H1 (cell line): ENCODE measurements at regions not wholly inside any gene's neighbourhood (a gene's known extent, or its start where the extent isn't known, plus 50 kb on each side); places are given as distances from the start of the nearest gene placed in this dataset.

Experiments
- GABPA ChIP-seq: IDR thresholded peaks from 2 replicates; pipeline ENCODE4 v1.6.1; 2011; ENCODE audit warnings: mild to moderate bottlenecking, low read length, moderate library complexity, borderline replicate concordance; ENCODE audit not compliant: insufficient read depth
- POLR2A ChIP-seq, 2 experiments: IDR thresholded peaks; 1 replicate in 1 of 2; 2 replicates in 1 of 2; pipeline ENCODE4 v1.6.1; 2011; ENCODE audit warnings: low read depth in 2 of 2, low read length in 2 of 2, mild to moderate bottlenecking in 2 of 2; ENCODE audit errors: control extremely low read depth in 1 of 2
- TF ChIP-seq, protein P1 (sequence below), 3 experiments: IDR thresholded peaks; 1 replicate in 2 of 3; 2 replicates in 1 of 3; pipeline versions ENCODE4 v1.5.1 to v1.6.1; 2011; ENCODE audit warnings: low read length in 3 of 3, mild to moderate bottlenecking in 3 of 3, inconsistent platforms in 2 of 3, low read depth in 1 of 3, moderate library complexity in 1 of 3; ENCODE audit not compliant: insufficient read depth in 1 of 3; ENCODE audit errors: control extremely low read depth in 1 of 3

DNA sequence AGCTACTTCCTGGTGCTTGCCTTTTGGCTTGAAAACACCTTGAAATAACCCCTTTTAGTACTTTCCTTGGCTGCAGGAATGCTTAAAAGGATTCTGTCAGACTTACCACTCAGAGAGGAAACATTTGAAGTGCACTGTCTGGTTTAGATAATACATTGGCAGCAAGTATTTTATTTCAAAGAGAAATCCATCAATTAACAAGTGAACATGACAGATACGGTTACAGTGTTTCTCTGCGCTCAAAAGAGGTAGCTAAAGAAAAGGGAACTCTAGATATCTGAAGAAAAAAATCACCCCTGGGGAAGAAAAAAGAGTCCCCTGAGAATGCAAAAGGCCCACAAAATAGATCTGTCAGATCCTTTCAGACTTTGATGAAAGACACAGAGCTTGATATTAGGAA, 421.9 kb downstream of the LRFN5 start:
- TF ChIP-seq, protein P1, sequence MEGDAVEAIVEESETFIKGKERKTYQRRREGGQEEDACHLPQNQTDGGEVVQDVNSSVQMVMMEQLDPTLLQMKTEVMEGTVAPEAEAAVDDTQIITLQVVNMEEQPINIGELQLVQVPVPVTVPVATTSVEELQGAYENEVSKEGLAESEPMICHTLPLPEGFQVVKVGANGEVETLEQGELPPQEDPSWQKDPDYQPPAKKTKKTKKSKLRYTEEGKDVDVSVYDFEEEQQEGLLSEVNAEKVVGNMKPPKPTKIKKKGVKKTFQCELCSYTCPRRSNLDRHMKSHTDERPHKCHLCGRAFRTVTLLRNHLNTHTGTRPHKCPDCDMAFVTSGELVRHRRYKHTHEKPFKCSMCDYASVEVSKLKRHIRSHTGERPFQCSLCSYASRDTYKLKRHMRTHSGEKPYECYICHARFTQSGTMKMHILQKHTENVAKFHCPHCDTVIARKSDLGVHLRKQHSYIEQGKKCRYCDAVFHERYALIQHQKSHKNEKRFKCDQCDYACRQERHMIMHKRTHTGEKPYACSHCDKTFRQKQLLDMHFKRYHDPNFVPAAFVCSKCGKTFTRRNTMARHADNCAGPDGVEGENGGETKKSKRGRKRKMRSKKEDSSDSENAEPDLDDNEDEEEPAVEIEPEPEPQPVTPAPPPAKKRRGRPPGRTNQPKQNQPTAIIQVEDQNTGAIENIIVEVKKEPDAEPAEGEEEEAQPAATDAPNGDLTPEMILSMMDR (IDR thresholded peaks at IDR 0.05; ENCODE audit: control extremely low read depth in 1 of 3, insufficient read depth in 1 of 3, low read depth in 1 of 3, low read length in 3 of 3): no peak
- TF ChIP-seq POLR2A (IDR thresholded peaks at IDR 0.05; ENCODE audit: control extremely low read depth in 1 of 2, low read depth in 2 of 2, low read length in 2 of 2) (no peak), GABPA (no peak)
